HepG2 (cell line): ENCODE measurements at regions not wholly inside any gene's neighbourhood (a gene's known extent, or its start where the extent isn't known, plus 50 kb on each side); places are given as distances from the start of the nearest gene placed in this dataset.

Source experiments
- CTCF ChIP-seq: sonication (generic); formaldehyde crosslinking; IDR thresholded peaks from 2 replicates; pipeline ENCODE4 v1.5.0; 2020; ENCODE audit warnings: mild to moderate bottlenecking, missing genetic modification reagents, moderate library complexity
- POLR2AphosphoS5 ChIP-seq: IDR thresholded peaks from 2 replicates; pipeline ENCODE4 v1.6.1; 2012; ENCODE audit warnings: low read depth, low read length
- THAP11 ChIP-seq: IDR thresholded peaks from 2 replicates; pipeline ENCODE4 v1.6.1; 2016; ENCODE audit warnings: missing biosample characterization, missing genetic modification reagents
- ZNF639 ChIP-seq: conservative IDR thresholded peaks from 2 replicates; pipeline ENCODE4 v1.6.1; 2018; ENCODE audit warnings: missing genetic modification reagents

GRCh38 chr3:118760585-118761290, 273.9 kb downstream of the IGSF11 start:
- TF ChIP-seq THAP11 (CRISPR knock-in tag) (no peak), POLR2AphosphoS5 (no peak), ZNF639 (CRISPR knock-in tag) (no peak), CTCF (CRISPR knock-in tag) (0 out of 2 replicates have a peak, but pooled peaks have one; percentile 8)
